Uterus (tissue), 3 donors: ENCODE measurements at regions not wholly inside any gene's neighbourhood (a gene's known extent, or its start where the extent isn't known, plus 50 kb on each side); places are given as distances from the start of the nearest gene placed in this dataset.
"Not testable (repeated sequence)": the region's sequence is repeated elsewhere in the genome, so short reads cannot be mapped to it uniquely, and the experiment has no call there.

Experiments
- DNase-seq, 2 donors: peaks; one replicate each; pipeline ENCODE4 v3.0.0-alpha.2; 2019 to 2020
- H3K27ac ChIP-seq, 2 donors: fragments of 200-600 bp; sonication (generic); 1 replicate in 1 of 2; 2 replicates in 1 of 2; pipeline ENCODE4 v1.5.1; 2016 to 2018
- H3K27me3 ChIP-seq, 2 donors: fragments of 200-600 bp; sonication (generic); one replicate each; pipeline ENCODE4 v1.5.1; 2018 to 2019; ENCODE audit warnings: control low read depth in 1 of 2
- H3K36me3 ChIP-seq, 2 donors: fragments of 200-600 bp; sonication (generic); one replicate each; pipeline ENCODE4 v1.5.1; 2019; ENCODE audit warnings: control low read depth in 1 of 2
- H3K4me1 ChIP-seq, 2 donors: fragments of 200-600 bp; sonication (generic); one replicate each; pipeline ENCODE4 v1.5.1; 2018 to 2019; ENCODE audit warnings: control low read depth in 1 of 2
- H3K4me3 ChIP-seq, 2 donors: fragments of 200-600 bp; sonication (generic); 1 replicate in 1 of 2; 2 replicates in 1 of 2; pipeline ENCODE4 v1.5.1; 2018 to 2019; ENCODE audit warnings: mild to moderate bottlenecking in 1 of 2
- H3K9me3 ChIP-seq, 2 donors: fragments of 200-600 bp; sonication (generic); one replicate each; pipeline ENCODE4 v1.5.1; 2019; ENCODE audit warnings: control low read depth in 1 of 2
- CTCF ChIP-seq, 4 experiments: fragments of 200-600 bp in 2 of 4; fragments of 450-650 bp in 2 of 4; sonication (generic) in 2 of 4; IDR thresholded peaks; one replicate each; pipeline ENCODE4 v1.5.1; 2016 to 2019; ENCODE audit warnings: antibody characterized with exemption in 4 of 4, mild to moderate bottlenecking in 2 of 4, moderate library complexity in 1 of 4
- POLR2A ChIP-seq, 2 donors: fragments of 450-650 bp; IDR thresholded peaks; one replicate each; pipeline ENCODE4 v1.6.1; 2016; ENCODE audit warnings: antibody characterized with exemption in 2 of 2, mild to moderate bottlenecking in 1 of 2, moderate library complexity in 1 of 2
- intact Hi-C: fragments of 100-400 bp; cut with DNase I; formaldehyde crosslinking; loops from one replicate; pipeline ENCODE4 v1.15.1; 2023; ENCODE audit warnings: low total_unique reads
- donor health status: DM: yes; HTN: yes; CAD: no.

GRCh38 chr6:141884850-141885249 lies 247.9 kb upstream of the GJE1 start:
- H3K27me3 ChIP-seq, result no peaks in the 10 kb centered on the region
- no peak overlapping the region for H3K27ac ChIP-seq
- H3K36me3 ChIP-seq, result no peaks in the 10 kb centered on the region
- no peaks in the 10 kb centered on the region for H3K9me3 ChIP-seq
- no peak overlapping the region for H3K4me3 ChIP-seq
- no peaks in the 10 kb centered on the region for H3K4me1 ChIP-seq
- no peak for DNase-seq
- TF ChIP-seq POLR2A (IDR thresholded peaks at IDR 0.05) (no peak), CTCF (IDR thresholded peaks at IDR 0.05) (no peak)
- intact Hi-C loops, result no loop called here

GRCh38 chr6:141878686-141879085 lies 254.0 kb upstream of the GJE1 start:
- no peak for TF ChIP-seq POLR2A (IDR thresholded peaks at IDR 0.05)
- no peak for TF ChIP-seq CTCF (IDR thresholded peaks at IDR 0.05)
- DNase-seq, result no peak
- H3K27me3 ChIP-seq, result no peaks in the 10 kb centered on the region
- intact Hi-C loops, result no loop called here
- no peaks in the 10 kb centered on the region for H3K36me3 ChIP-seq
- H3K9me3 ChIP-seq, result no peaks in the 10 kb centered on the region
- no peaks in the 10 kb centered on the region for H3K4me1 ChIP-seq
- no peak overlapping the region for H3K4me3 ChIP-seq
- H3K27ac ChIP-seq, result no peak overlapping the region

GRCh38 chr6:141877275-141877983 lies 255.3 kb upstream of the GJE1 start:
- TF ChIP-seq CTCF (IDR thresholded peaks at IDR 0.05), result no peak
- TF ChIP-seq POLR2A (IDR thresholded peaks at IDR 0.05), result no peak
- Histone ChIP-seq H3K36me3 (no peaks in the 10 kb centered on the region), H3K27ac (no peak overlapping the region), H3K4me1 (no peaks in the 10 kb centered on the region), H3K27me3 (no peaks in the 10 kb centered on the region), H3K9me3 (no peaks in the 10 kb centered on the region), H3K4me3 (no peak overlapping the region)
- no peak for DNase-seq
- intact Hi-C loops, result no loop called here

- Histone ChIP-seq H3K27ac (no peak overlapping the region), H3K27me3 (no peaks in the 10 kb centered on the region), H3K36me3 (no peaks in the 10 kb centered on the region), H3K4me1 (no peaks in the 10 kb centered on the region), H3K4me3 (no peak overlapping the region), H3K9me3 (no peaks in the 10 kb centered on the region)
- intact Hi-C loops, result no loop called here
- TF ChIP-seq POLR2A (IDR thresholded peaks at IDR 0.05), result no peak
- no peak for TF ChIP-seq CTCF (IDR thresholded peaks at IDR 0.05)
- no peak for DNase-seq
Measured at GRCh38 chr6:141874930-141875602, 257.7 kb upstream of the GJE1 start.

- H3K4me1 ChIP-seq, H3K36me3 ChIP-seq, intact Hi-C loops, DNase-seq, H3K27ac ChIP-seq, H3K27me3 ChIP-seq, H3K9me3 ChIP-seq, H3K4me3 ChIP-seq: not testable (repeated sequence)
Measured at GRCh38 chr6:141869509-141869908, 263.2 kb upstream of the GJE1 start.
